ENCODE measurements at regions not wholly inside any gene's neighbourhood (a gene's known extent, or its start where the extent isn't known, plus 50 kb on each side); places are given as distances from the start of the nearest gene placed in this dataset.

GRCh38 chr2:83143946-83144345, 1315.1 kb downstream of the SUCLG1 start:
- no peak for TF ChIP-seq EZH2 (IDR thresholded peaks at IDR 0.05)
- no peak for TF ChIP-seq POLR2AphosphoS5 (IDR thresholded peaks at IDR 0.05; ENCODE audit: borderline replicate concordance, low read depth, low read length)

Data from SK-N-MC (cell line).